ENCODE measurements at regions not wholly inside any gene's neighbourhood (a gene's known extent, or its start where the extent isn't known, plus 50 kb on each side); places are given as distances from the start of the nearest gene placed in this dataset.

- Mint-ChIP-seq H3K9me3 (no peaks in the 10 kb centered on the region), H3K27ac (no peak overlapping the region), H3K4me1 (no peaks in the 10 kb centered on the region), H3K4me3 (no peak overlapping the region), H3K27me3 (ENCODE audit: insufficient read depth) (peaks cover 8% of the 10 kb centered on the region), H3K36me3 (ENCODE audit: low read depth) (no peaks in the 10 kb centered on the region)
- H3K4me1 ChIP-seq (ENCODE audit: control insufficient read depth, insufficient read depth, low read length) = no peaks in the 10 kb centered on the region
- H3K9ac ChIP-seq (ENCODE audit: extremely low read depth, low read length, poor library complexity, severe bottlenecking) = no peak overlapping the region
- H3K9me3 ChIP-seq (ENCODE audit: control insufficient read depth, low read length) = no peaks in the 10 kb centered on the region
- WGBS, 2 experiments (ENCODE audit: insufficient coverage in 1 of 2, insufficient read length in 1 of 2) = 87 to 100% methylated on average over 1 to 3 of the region's 3 CpGs
- no peak overlapping the region for H3K4me3 ChIP-seq (ENCODE audit: low read length)
- no peaks in the 10 kb centered on the region for H3K27me3 ChIP-seq (ENCODE audit: control insufficient read depth, insufficient read depth, low read length, poor library complexity, severe bottlenecking)
- no peak overlapping the region for H3K27ac ChIP-seq (ENCODE audit: low read depth, low read length)
- DNase-seq = no peak
- TF ChIP-seq CTCF (conservative IDR thresholded peaks at IDR 0.05) = no peak
- no peaks in the 10 kb centered on the region for H3K36me3 ChIP-seq (ENCODE audit: control insufficient read depth, insufficient read depth, low read length)
These were observed 445.9 kb downstream of the ZNF536 start for GRCh38 chr19:30817965-30818567.

- H3K4me1 Mint-ChIP-seq = no peaks in the 10 kb centered on the region
- no peaks in the 10 kb centered on the region for H3K4me1 ChIP-seq (ENCODE audit: control insufficient read depth, insufficient read depth, low read length)
- DNase-seq = no peak
- H3K36me3 Mint-ChIP-seq (ENCODE audit: low read depth) = no peaks in the 10 kb centered on the region
- no peak overlapping the region for H3K27ac Mint-ChIP-seq
- no peaks in the 10 kb centered on the region for H3K9me3 ChIP-seq (ENCODE audit: control insufficient read depth, low read length)
- 93 to 95% methylated on average over 12 of the region's 12 CpGs for whole genome bisulfite sequencing, 2 experiments (ENCODE audit: insufficient coverage in 1 of 2, insufficient read length in 1 of 2)
- no peaks in the 10 kb centered on the region for H3K27me3 ChIP-seq (ENCODE audit: control insufficient read depth, insufficient read depth, low read length, poor library complexity, severe bottlenecking)
- no peaks in the 10 kb centered on the region for H3K9me3 Mint-ChIP-seq
- TF ChIP-seq CTCF (conservative IDR thresholded peaks at IDR 0.05) = no peak
- peaks cover 8% of the 10 kb centered on the region for H3K27me3 Mint-ChIP-seq (ENCODE audit: insufficient read depth)
- no peak overlapping the region for H3K27ac ChIP-seq (ENCODE audit: low read depth, low read length)
- H3K36me3 ChIP-seq (ENCODE audit: control insufficient read depth, insufficient read depth, low read length) = no peaks in the 10 kb centered on the region
- no peak overlapping the region for H3K9ac ChIP-seq (ENCODE audit: extremely low read depth, low read length, poor library complexity, severe bottlenecking)
- H3K4me3 Mint-ChIP-seq = no peak overlapping the region
- H3K4me3 ChIP-seq (ENCODE audit: low read length) = no peak overlapping the region
These were observed 445.0 kb downstream of the ZNF536 start for GRCh38 chr19:30817197-30817596.

GRCh38 chr19:30815889-30816580, 443.9 kb downstream of the ZNF536 start:
- Mint-ChIP-seq H3K9me3 (no peaks in the 10 kb centered on the region), H3K4me3 (no peak overlapping the region), H3K36me3 (ENCODE audit: low read depth) (no peaks in the 10 kb centered on the region), H3K4me1 (no peaks in the 10 kb centered on the region), H3K27me3 (ENCODE audit: insufficient read depth) (peaks cover 8% of the 10 kb centered on the region), H3K27ac (no peak overlapping the region)
- TF ChIP-seq CTCF (conservative IDR thresholded peaks at IDR 0.05) = no peak
- no peaks in the 10 kb centered on the region for H3K4me1 ChIP-seq (ENCODE audit: control insufficient read depth, insufficient read depth, low read length)
- no peaks in the 10 kb centered on the region for H3K9me3 ChIP-seq (ENCODE audit: control insufficient read depth, low read length)
- H3K27me3 ChIP-seq (ENCODE audit: control insufficient read depth, insufficient read depth, low read length, poor library complexity, severe bottlenecking) = no peaks in the 10 kb centered on the region
- H3K4me3 ChIP-seq (ENCODE audit: low read length) = no peak overlapping the region
- H3K36me3 ChIP-seq (ENCODE audit: control insufficient read depth, insufficient read depth, low read length) = no peaks in the 10 kb centered on the region
- no peak overlapping the region for H3K27ac ChIP-seq (ENCODE audit: low read depth, low read length)
- H3K9ac ChIP-seq (ENCODE audit: extremely low read depth, low read length, poor library complexity, severe bottlenecking) = no peak overlapping the region
- no peak for DNase-seq

Measured in endodermal cell (in vitro differentiated cells).